HG03280 (cell line): ENCODE measurements at regions not wholly inside any gene's neighbourhood (a gene's known extent, or its start where the extent isn't known, plus 50 kb on each side); places are given as distances from the start of the nearest gene placed in this dataset.

Source experiments
- ATAC-seq: cut with Tn5 transposase; IDR thresholded peaks from one replicate; pipeline ENCODE4 v1.9.1; 2021; ENCODE audit warnings: mild to moderate bottlenecking, moderate library complexity; ENCODE audit not compliant: unreplicated experiment

GRCh38 chr4:14218641-14219040 is 591.1 kb upstream of the BOD1L1 start:
- no peak for ATAC-seq

- no peak for ATAC-seq
Observed at GRCh38 chr4:14221176-14221575, 593.7 kb upstream of the BOD1L1 start.

GRCh38 chr4:14222377-14223029 is 595.0 kb upstream of the BOD1L1 start:
- ATAC-seq: no peak

- no peak for ATAC-seq
Observed at GRCh38 chr4:14223461-14223860, 595.9 kb upstream of the BOD1L1 start.

GRCh38 chr4:14225688-14226207 is 598.2 kb upstream of the BOD1L1 start:
- no peak for ATAC-seq

GRCh38 chr4:14233126-14233525 is 605.6 kb upstream of the BOD1L1 start:
- ATAC-seq: no peak

- no peak for ATAC-seq
Observed at GRCh38 chr4:14234307-14234706, 606.8 kb upstream of the BOD1L1 start.

- ATAC-seq: no peak
Observed at GRCh38 chr4:14236359-14236758, 608.8 kb upstream of the BOD1L1 start.

- no peak for ATAC-seq
Observed at GRCh38 chr4:14237911-14238310, 610.4 kb upstream of the BOD1L1 start.

GRCh38 chr4:14241574-14241973 is 614.0 kb upstream of the BOD1L1 start:
- ATAC-seq: no peak

GRCh38 chr4:14247767-14248166 is 620.2 kb upstream of the BOD1L1 start:
- ATAC-seq: no peak

GRCh38 chr4:14249226-14249625 is 621.7 kb upstream of the BOD1L1 start:
- no peak for ATAC-seq

GRCh38 chr4:14254252-14254651 is 626.7 kb upstream of the BOD1L1 start:
- peak; percentile 95 for ATAC-seq

GRCh38 chr4:14254926-14255325 is 627.4 kb upstream of the BOD1L1 start:
- no peak for ATAC-seq

- ATAC-seq: no peak
Observed at GRCh38 chr4:14257903-14258302, 630.4 kb upstream of the BOD1L1 start.

GRCh38 chr4:14259936-14260335 is 632.4 kb upstream of the BOD1L1 start:
- ATAC-seq: no peak

GRCh38 chr4:14260591-14260990 is 633.1 kb upstream of the BOD1L1 start:
- ATAC-seq: no peak

GRCh38 chr4:14262221-14262620 is 634.7 kb upstream of the BOD1L1 start:
- ATAC-seq: no peak

- no peak for ATAC-seq
Observed at GRCh38 chr4:14264437-14264836, 636.9 kb upstream of the BOD1L1 start.

- ATAC-seq: no peak
Observed at GRCh38 chr4:14265651-14266050, 638.1 kb upstream of the BOD1L1 start.

GRCh38 chr4:14267373-14268060 is 640.0 kb upstream of the BOD1L1 start:
- ATAC-seq: no peak

GRCh38 chr4:14269824-14270223 is 642.3 kb upstream of the BOD1L1 start:
- ATAC-seq: no peak
